LNCaP clone FGC (cell line): ENCODE measurements at regions not wholly inside any gene's neighbourhood (a gene's known extent, or its start where the extent isn't known, plus 50 kb on each side); places are given as distances from the start of the nearest gene placed in this dataset.

Source experiments
- DNase-seq: peaks from one replicate; pipeline ENCODE4 v3.0.0-alpha.2; 2011; ENCODE audit warnings: low read depth
- H3K4me3 ChIP-seq: 2 replicates; pipeline ENCODE4 v1.5.1; 2011; ENCODE audit warnings: mild to moderate bottlenecking, low read depth, low read length, control low read depth
- TF ChIP-seq, protein P1 (sequence below): IDR thresholded peaks from 2 replicates; pipeline ENCODE4 v1.5.1; 2012; ENCODE audit warnings: mild to moderate bottlenecking; ENCODE audit not compliant: control insufficient read depth, insufficient read depth; ENCODE audit errors: extremely low read depth

- DNase-seq: no peak
- TF ChIP-seq, protein P1, sequence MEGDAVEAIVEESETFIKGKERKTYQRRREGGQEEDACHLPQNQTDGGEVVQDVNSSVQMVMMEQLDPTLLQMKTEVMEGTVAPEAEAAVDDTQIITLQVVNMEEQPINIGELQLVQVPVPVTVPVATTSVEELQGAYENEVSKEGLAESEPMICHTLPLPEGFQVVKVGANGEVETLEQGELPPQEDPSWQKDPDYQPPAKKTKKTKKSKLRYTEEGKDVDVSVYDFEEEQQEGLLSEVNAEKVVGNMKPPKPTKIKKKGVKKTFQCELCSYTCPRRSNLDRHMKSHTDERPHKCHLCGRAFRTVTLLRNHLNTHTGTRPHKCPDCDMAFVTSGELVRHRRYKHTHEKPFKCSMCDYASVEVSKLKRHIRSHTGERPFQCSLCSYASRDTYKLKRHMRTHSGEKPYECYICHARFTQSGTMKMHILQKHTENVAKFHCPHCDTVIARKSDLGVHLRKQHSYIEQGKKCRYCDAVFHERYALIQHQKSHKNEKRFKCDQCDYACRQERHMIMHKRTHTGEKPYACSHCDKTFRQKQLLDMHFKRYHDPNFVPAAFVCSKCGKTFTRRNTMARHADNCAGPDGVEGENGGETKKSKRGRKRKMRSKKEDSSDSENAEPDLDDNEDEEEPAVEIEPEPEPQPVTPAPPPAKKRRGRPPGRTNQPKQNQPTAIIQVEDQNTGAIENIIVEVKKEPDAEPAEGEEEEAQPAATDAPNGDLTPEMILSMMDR: no peak
Observed at GRCh38 chr9:28329323-28329722, 756.0 kb upstream of the C9orf72 start.

GRCh38 chr9:28332648-28333047, 759.4 kb upstream of the C9orf72 start:
- no peak for DNase-seq
- no peak overlapping the region for H3K4me3 ChIP-seq
- TF ChIP-seq, protein P1: no peak

More at GRCh38 chr9:28329323-28329722, 756.0 kb upstream of the C9orf72 start:
- no peak overlapping the region for H3K4me3 ChIP-seq

GRCh38 chr9:28341913-28342312, 768.6 kb upstream of the C9orf72 start:
- H3K4me3 ChIP-seq: no peak overlapping the region
- TF ChIP-seq, protein P1: no peak
- DNase-seq: no peak

- no peak for DNase-seq
- TF ChIP-seq, protein P1: no peak
- H3K4me3 ChIP-seq: no peak overlapping the region
Observed at GRCh38 chr9:28342815-28343338, 769.6 kb upstream of the C9orf72 start.

DNA sequence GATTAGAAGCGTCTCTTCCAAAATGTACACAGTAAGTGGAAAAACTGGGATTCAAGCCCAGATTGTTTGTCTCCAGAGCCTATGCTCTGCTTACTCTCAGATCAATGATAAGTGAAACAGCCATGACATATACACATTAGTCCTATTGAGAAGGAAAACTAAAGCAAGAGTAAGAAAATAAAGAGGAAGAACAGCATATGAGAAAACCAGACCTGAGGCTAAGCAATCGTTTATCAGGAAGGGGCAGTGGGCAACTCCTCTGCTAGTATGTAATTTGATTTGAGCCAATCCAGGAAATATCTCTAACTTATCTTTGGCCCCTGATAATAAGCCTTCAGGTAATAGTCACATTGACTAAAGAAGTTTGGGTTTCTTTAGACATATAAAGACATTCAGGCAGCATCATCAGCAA, 789.9 kb upstream of the C9orf72 start:
- no peak overlapping the region for H3K4me3 ChIP-seq
- TF ChIP-seq, protein P1: no peak
- DNase-seq: no peak

- TF ChIP-seq, protein P1: no peak
- no peak for DNase-seq
Observed at GRCh38 chr9:28365020-28365640, 791.8 kb upstream of the C9orf72 start.

DNA sequence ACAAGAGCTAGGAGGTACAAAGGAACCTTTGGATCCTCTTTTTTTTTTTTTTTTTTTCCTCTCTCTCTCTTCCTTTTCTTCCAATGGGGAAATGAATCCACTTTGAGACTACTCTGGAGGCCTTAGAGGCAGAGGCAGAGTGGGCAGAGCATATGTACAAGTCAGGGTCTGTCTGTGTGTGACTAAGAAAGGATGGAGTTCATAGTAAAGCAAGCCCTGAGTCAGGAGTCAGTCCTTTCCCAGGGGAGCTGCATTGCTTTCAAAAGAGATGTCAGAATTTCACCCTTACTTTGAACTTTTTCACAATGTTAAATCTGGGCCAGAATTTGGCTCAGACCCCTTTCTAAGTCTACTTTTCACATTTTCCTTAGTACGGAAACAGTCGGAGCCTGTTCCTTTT, 792.4 kb upstream of the C9orf72 start:
- DNase-seq: no peak
- TF ChIP-seq, protein P1: no peak
- no peak overlapping the region for H3K4me3 ChIP-seq

More at GRCh38 chr9:28365020-28365640, 791.8 kb upstream of the C9orf72 start:
- no peak overlapping the region for H3K4me3 ChIP-seq
